ENCODE measurements at regions not wholly inside any gene's neighbourhood (a gene's known extent, or its start where the extent isn't known, plus 50 kb on each side); places are given as distances from the start of the nearest gene placed in this dataset.

DNA sequence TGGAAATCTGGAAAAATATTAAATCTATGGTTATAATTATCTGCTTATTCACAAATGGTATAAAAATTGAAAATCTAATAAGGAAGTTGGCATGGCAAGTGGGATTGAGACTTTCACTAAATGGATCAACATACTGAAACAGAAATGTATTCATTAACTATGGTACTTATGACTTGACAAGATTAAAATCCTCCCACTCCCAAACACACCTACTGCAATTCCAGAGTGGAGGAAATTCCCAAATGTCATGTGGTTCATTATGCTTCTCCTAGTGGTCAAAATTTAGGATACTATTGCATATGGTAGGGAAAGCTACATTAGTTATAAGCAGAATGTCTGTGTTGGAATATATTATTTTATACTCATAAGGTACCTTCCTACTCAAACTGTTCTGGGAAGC lies 265.3 kb upstream of the PRICKLE1 start:
- no peaks in the 10 kb centered on the region for H3K4me1 ChIP-seq (ENCODE audit: insufficient read depth)
- no peak overlapping the region for H3K27ac ChIP-seq (ENCODE audit: low read depth)
- DNase-seq (ENCODE audit: extremely low spot score), result no peak
- no peak overlapping the region for H3K4me3 ChIP-seq (ENCODE audit: low read depth, low read length)
- no peaks in the 10 kb centered on the region for H3K36me3 ChIP-seq (ENCODE audit: insufficient read depth)

DNA sequence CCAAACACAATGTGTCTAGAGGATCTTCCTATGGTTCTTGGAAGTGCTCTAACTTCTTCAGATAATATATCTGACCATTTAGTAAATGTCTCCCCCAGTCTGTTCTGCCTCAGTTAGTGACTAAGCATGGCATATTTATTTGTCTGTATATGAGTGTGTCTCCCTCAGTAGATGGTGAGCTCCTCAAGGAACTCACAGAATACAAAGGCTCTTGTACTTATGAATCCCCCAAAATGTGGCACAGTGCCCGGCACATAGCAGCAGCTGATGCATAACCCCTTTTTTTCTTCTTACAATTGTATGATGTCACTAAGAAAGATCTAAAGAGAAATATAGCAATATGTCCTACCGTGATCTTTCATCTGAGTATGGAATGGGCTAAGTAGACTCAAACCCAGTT lies 264.7 kb upstream of the PRICKLE1 start:
- DNase-seq (ENCODE audit: extremely low spot score), result no peak
- no peaks in the 10 kb centered on the region for H3K4me1 ChIP-seq (ENCODE audit: insufficient read depth)
- H3K27ac ChIP-seq (ENCODE audit: low read depth), result no peak overlapping the region
- H3K36me3 ChIP-seq (ENCODE audit: insufficient read depth), result no peaks in the 10 kb centered on the region
- 92% methylated on average over 2 of the region's 2 CpGs for WGBS
- H3K4me3 ChIP-seq (ENCODE audit: low read depth, low read length), result no peak overlapping the region

- WGBS, result 74% methylated on average over 4 of the region's 4 CpGs
- H3K4me1 ChIP-seq (ENCODE audit: insufficient read depth), result no peaks in the 10 kb centered on the region
- H3K36me3 ChIP-seq (ENCODE audit: insufficient read depth), result no peaks in the 10 kb centered on the region
- H3K27ac ChIP-seq (ENCODE audit: low read depth), result no peak overlapping the region
- no peak for DNase-seq (ENCODE audit: extremely low spot score)
- H3K4me3 ChIP-seq (ENCODE audit: low read depth, low read length), result no peak overlapping the region
These were observed 264.0 kb upstream of the PRICKLE1 start for GRCh38 chr12:42853370-42854140.

DNA sequence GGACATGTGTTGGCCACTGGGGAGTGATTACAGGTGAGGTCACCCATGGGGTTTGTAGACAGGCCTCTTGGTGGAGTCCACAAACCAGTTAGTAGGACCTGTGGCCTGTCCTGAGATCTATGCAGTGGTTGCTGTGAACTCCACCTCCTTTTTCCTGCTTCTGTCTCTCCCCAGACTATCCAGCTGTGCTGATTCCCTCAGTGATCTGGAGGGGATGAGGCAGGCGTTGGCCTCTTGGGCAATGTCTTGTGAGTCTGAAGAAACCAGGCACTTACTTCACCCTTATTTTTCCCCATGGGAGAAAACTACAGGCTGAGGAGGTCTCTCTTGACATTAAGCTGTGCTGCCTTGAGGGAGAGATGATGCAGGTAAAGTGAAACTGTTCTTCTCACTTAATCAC lies 257.2 kb upstream of the PRICKLE1 start:
- no peaks in the 10 kb centered on the region for H3K4me1 ChIP-seq (ENCODE audit: insufficient read depth)
- DNase-seq (ENCODE audit: extremely low spot score), result no peak
- no peak overlapping the region for H3K4me3 ChIP-seq (ENCODE audit: low read depth, low read length)
- H3K27ac ChIP-seq (ENCODE audit: low read depth), result no peak overlapping the region
- no peaks in the 10 kb centered on the region for H3K36me3 ChIP-seq (ENCODE audit: insufficient read depth)
- 62% methylated on average over 1 of the region's 1 CpG for WGBS

DNA sequence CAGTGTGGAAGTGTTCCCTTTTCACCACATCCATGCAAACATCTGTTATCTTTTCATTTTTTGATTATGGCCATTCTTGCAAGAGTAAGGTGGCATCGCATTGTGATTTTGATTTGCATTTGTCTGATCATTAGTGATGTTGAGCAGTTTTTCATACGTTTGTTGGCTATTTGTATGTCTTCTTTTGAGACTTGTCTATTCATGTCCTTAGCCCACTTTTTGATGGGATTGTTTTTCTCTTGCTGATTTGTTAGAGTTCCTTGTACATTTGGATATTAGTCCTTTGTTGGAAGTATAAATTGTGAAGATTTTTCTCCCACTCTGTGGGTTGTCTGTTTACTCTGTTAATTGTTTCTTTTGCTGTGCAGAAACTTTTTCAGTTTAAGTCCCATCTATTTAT lies 244.5 kb upstream of the PRICKLE1 start:
- H3K36me3 ChIP-seq (ENCODE audit: insufficient read depth), result no peaks in the 10 kb centered on the region
- no peak for DNase-seq (ENCODE audit: extremely low spot score)
- 95% methylated on average over 2 of the region's 2 CpGs for WGBS
- no peak overlapping the region for H3K27ac ChIP-seq (ENCODE audit: low read depth)
- H3K4me3 ChIP-seq (ENCODE audit: low read depth, low read length), result no peak overlapping the region
- no peaks in the 10 kb centered on the region for H3K4me1 ChIP-seq (ENCODE audit: insufficient read depth)

DNA sequence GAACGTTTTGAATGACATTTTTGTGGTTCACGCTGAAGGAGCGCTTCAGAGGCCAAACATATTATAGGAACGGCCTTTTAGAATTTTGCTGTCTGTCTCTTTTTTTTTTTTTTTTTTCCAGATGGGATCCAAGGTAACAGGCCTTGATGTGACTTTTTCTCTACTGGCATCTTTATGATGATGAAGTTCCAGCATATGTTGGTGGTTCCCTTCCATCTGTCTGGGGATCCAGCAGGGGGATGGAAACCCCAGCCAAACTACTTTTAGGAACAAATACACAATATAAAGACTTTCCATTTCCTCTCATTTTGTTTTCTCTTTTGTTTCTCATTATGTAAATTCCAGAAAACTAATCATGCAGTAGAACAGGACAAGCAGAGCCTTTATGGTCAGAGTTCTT lies 239.3 kb upstream of the PRICKLE1 start:
- H3K4me1 ChIP-seq (ENCODE audit: insufficient read depth), result no peaks in the 10 kb centered on the region
- DNase-seq (ENCODE audit: extremely low spot score), result no peak
- no peak overlapping the region for H3K4me3 ChIP-seq (ENCODE audit: low read depth, low read length)
- H3K27ac ChIP-seq (ENCODE audit: low read depth), result no peak overlapping the region
- no peaks in the 10 kb centered on the region for H3K36me3 ChIP-seq (ENCODE audit: insufficient read depth)
- WGBS, result 92% methylated on average over 4 of the region's 4 CpGs

DNA sequence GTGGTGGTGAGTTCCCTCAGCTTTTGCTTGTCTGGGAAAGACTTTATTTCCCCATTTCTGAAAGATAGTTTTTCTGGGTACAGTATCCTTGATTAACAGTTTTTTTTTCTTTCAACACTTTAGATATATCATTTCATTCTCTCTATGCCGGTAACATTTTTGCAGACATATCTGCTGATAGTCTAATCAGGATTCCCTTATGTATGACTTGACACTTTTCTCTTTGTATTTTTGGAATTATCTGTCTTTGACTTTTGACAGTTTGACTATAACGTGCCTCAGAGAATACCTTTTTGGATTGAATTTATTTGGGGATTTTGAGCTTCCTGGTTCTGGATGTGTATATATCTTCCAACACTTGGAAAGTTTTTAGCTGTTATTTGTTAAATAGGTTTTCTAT lies 234.8 kb upstream of the PRICKLE1 start:
- WGBS, result 94% methylated on average over 2 of the region's 2 CpGs
- DNase-seq (ENCODE audit: extremely low spot score), result no peak

DNA sequence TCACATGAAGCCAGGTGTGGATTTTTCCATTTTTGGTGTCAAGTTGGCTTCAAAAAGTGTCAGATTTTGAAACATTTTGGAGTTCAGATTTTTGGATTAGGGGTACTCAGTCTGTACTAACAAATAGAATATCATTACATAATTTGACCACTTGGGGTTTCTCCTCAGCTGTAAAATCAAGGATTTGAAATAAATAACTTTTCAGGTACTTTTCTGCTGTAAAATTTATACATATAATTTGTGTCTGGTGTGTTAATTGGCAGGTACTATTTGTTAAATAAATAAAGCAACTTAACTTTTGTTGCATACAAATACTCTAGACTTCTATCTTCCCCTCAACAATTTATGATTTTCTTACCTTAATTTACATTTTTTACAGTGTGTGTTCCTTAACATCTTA lies 234.1 kb upstream of the PRICKLE1 start:
- Histone ChIP-seq H3K4me1 (ENCODE audit: insufficient read depth) (no peaks in the 10 kb centered on the region), H3K27ac (ENCODE audit: low read depth) (no peak overlapping the region), H3K4me3 (ENCODE audit: low read depth, low read length) (no peak overlapping the region)

More for the DNA sequence above, 234.8 kb upstream of the PRICKLE1 start:
- Histone ChIP-seq H3K4me1 (ENCODE audit: insufficient read depth) (no peaks in the 10 kb centered on the region), H3K4me3 (ENCODE audit: low read depth, low read length) (no peak overlapping the region), H3K36me3 (ENCODE audit: insufficient read depth) (no peaks in the 10 kb centered on the region), H3K27ac (ENCODE audit: low read depth) (no peak overlapping the region)

DNA sequence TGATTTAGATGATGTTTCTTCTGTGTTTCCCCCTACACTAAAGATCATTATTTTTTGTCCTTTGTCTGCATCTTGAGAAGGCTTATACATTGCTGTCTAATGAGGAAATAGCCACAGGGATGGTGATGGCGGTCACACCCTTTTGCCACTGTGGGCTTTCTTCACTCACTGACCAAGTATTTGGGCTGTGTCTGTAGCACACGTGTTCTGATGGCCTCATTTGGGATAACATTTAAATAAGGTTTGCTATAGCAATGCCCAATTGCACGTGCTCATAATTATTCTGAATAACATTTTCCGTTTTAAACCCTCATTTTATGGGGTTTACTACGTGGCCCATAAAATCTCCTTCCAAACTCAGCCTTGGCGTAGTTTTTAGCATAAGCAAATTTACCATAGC lies 230.3 kb upstream of the PRICKLE1 start:
- 44% methylated on average over 6 of the region's 6 CpGs for WGBS

More for the DNA sequence above, 234.1 kb upstream of the PRICKLE1 start:
- DNase-seq (ENCODE audit: extremely low spot score), result no peak
- H3K36me3 ChIP-seq (ENCODE audit: insufficient read depth), result no peaks in the 10 kb centered on the region

GRCh38 chr12:42815068-42815467 lies 225.5 kb upstream of the PRICKLE1 start:
- 62% methylated on average over 2 of the region's 2 CpGs for WGBS
- Histone ChIP-seq H3K4me3 (ENCODE audit: low read depth, low read length) (no peak overlapping the region), H3K4me1 (ENCODE audit: insufficient read depth) (no peaks in the 10 kb centered on the region), H3K36me3 (ENCODE audit: insufficient read depth) (no peaks in the 10 kb centered on the region), H3K27ac (ENCODE audit: low read depth) (no peak overlapping the region)
- DNase-seq (ENCODE audit: extremely low spot score), result no peak

More for the DNA sequence above, 230.3 kb upstream of the PRICKLE1 start:
- no peak for DNase-seq (ENCODE audit: extremely low spot score)
- H3K4me1 ChIP-seq (ENCODE audit: insufficient read depth), result no peaks in the 10 kb centered on the region
- no peaks in the 10 kb centered on the region for H3K36me3 ChIP-seq (ENCODE audit: insufficient read depth)
- H3K27ac ChIP-seq (ENCODE audit: low read depth), result no peak overlapping the region
- H3K4me3 ChIP-seq (ENCODE audit: low read depth, low read length), result no peak overlapping the region

DNA sequence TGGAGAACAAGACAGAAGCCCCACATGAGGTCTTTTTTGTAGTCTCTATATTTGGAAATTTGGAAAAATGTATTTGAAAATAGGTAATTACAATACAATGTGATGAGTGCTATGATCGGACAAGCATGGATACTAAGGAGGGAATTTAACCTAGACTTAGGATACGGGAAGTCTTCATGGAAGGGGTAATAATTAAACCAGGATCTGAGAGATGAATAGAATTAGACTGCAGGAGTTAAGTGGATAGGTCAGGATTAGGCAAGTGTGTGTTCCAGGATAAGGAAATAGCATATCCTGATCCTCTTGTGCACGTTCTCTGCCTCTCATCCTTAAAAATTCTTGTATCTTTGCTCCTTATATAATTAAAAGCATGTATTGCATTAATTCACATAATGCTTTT lies 223.3 kb upstream of the PRICKLE1 start:
- DNase-seq (ENCODE audit: extremely low spot score), result no peak
- WGBS, result 91% methylated on average over 3 of the region's 3 CpGs
- H3K27ac ChIP-seq (ENCODE audit: low read depth), result no peak overlapping the region
- no peaks in the 10 kb centered on the region for H3K36me3 ChIP-seq (ENCODE audit: insufficient read depth)
- no peak overlapping the region for H3K4me3 ChIP-seq (ENCODE audit: low read depth, low read length)
- no peaks in the 10 kb centered on the region for H3K4me1 ChIP-seq (ENCODE audit: insufficient read depth)

DNA sequence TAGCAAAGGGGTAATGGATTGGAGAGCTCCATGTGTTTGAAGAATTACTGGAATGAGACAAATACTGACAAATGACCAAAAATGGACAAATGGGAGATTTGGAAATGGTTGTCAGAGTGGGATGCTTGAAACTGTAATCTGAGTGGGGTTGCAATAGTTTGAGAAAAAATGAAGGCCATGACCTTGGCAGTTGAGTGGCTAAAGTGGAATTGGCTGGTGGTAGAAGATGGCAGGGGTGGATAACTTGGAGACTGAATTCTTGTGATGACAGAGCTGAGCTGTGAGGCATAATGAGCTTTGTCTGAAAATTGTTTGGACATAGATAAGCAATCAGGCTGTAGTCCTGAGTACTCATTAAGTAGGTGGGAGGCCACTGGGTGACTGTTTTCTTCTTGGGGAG lies 222.5 kb upstream of the PRICKLE1 start:
- Histone ChIP-seq H3K27ac (ENCODE audit: low read depth) (no peak overlapping the region), H3K36me3 (ENCODE audit: insufficient read depth) (no peaks in the 10 kb centered on the region), H3K4me1 (ENCODE audit: insufficient read depth) (no peaks in the 10 kb centered on the region), H3K4me3 (ENCODE audit: low read depth, low read length) (no peak overlapping the region)
- DNase-seq (ENCODE audit: extremely low spot score), result no peak

DNA sequence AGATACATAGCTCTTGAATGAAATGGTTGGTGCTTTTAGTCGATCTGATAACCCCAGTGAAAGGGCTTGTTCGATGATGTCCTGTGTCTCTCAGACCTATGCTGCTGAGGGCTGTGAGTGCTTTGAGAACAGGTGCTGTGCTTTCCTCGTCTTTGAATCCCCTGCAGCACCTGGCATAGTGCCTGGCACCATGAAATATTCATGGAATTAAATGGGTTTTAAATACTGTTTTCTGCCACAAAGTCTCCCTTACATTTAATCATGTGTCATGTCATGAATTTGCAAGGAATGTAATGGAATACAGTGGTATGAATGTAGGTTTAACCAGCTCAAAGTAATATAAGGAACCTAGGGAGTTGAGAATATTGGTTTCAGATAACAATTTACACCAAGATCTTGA lies 220.5 kb upstream of the PRICKLE1 start:
- no peak overlapping the region for H3K27ac ChIP-seq (ENCODE audit: low read depth)
- DNase-seq (ENCODE audit: extremely low spot score), result no peak
- no peak overlapping the region for H3K4me3 ChIP-seq (ENCODE audit: low read depth, low read length)
- H3K4me1 ChIP-seq (ENCODE audit: insufficient read depth), result no peaks in the 10 kb centered on the region
- no peaks in the 10 kb centered on the region for H3K36me3 ChIP-seq (ENCODE audit: insufficient read depth)
- 42% methylated on average over 3 of the region's 3 CpGs for WGBS

GRCh38 chr12:42809226-42809625 lies 219.7 kb upstream of the PRICKLE1 start:
- Histone ChIP-seq H3K36me3 (ENCODE audit: insufficient read depth) (no peaks in the 10 kb centered on the region), H3K4me3 (ENCODE audit: low read depth, low read length) (no peak overlapping the region), H3K27ac (ENCODE audit: low read depth) (no peak overlapping the region), H3K4me1 (ENCODE audit: insufficient read depth) (no peaks in the 10 kb centered on the region)
- DNase-seq (ENCODE audit: extremely low spot score), result no peak
- 45% methylated on average over 2 of the region's 2 CpGs for WGBS

DNA sequence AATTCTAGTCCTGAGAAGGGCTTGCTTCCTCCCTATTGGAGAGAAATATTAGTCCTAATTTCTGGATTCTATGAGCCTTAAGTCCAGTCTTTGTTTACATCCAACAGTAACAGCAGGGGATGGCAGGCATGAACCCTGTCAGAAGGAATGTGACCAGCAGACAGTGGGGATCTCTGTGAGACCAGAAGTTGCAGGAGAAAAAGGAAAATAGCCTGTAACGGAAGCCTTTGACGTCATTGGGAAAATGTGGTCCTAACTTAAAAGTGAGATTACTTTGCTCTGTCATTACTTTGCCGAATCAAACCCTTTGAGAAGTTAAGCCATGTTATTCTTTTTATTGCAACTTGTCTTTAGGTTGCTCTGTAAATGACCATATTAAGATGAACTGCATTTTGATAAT lies 218.2 kb upstream of the PRICKLE1 start:
- Histone ChIP-seq H3K27ac (ENCODE audit: low read depth) (no peak overlapping the region), H3K36me3 (ENCODE audit: insufficient read depth) (no peaks in the 10 kb centered on the region), H3K4me3 (ENCODE audit: low read depth, low read length) (no peak overlapping the region), H3K4me1 (ENCODE audit: insufficient read depth) (no peaks in the 10 kb centered on the region)
- no peak for DNase-seq (ENCODE audit: extremely low spot score)
- WGBS, result 79% methylated on average over 3 of the region's 3 CpGs
